Tibial artery (tissue), 4 donors: ENCODE measurements at regions not wholly inside any gene's neighbourhood (a gene's known extent, or its start where the extent isn't known, plus 50 kb on each side); places are given as distances from the start of the nearest gene placed in this dataset.

Source experiments
- DNase-seq, 2 donors: peaks; one replicate each; pipeline ENCODE4 v3.0.0-alpha.2; 2019
- H3K27ac ChIP-seq, 2 donors: fragments of 200-600 bp; sonication (generic) in 1 of 2; 1 replicate in 1 of 2; 2 replicates in 1 of 2; pipeline ENCODE4 v1.5.1; 2018 to 2019; ENCODE audit warnings: mild to moderate bottlenecking in 1 of 2
- H3K27me3 ChIP-seq, 2 donors: fragments of 200-600 bp; sonication (generic) in 1 of 2; one replicate each; pipeline versions ENCODE4 v1.5.1 to v1.6.0; 2016 to 2019
- H3K36me3 ChIP-seq, 3 donors: fragments of 200-600 bp; sonication (generic) in 2 of 3; one replicate each; pipeline ENCODE4 v1.5.1; 2016 to 2019; ENCODE audit warnings: mild to moderate bottlenecking in 2 of 3
- H3K4me1 ChIP-seq, 4 donors: fragments of 200-600 bp; sonication (generic) in 2 of 4; 1 replicate in 3 of 4; 2 replicates in 1 of 4; pipeline ENCODE4 v1.5.1; 2016 to 2019
- H3K4me3 ChIP-seq, 2 donors: fragments of 200-600 bp; sonication (generic) in 1 of 2; 1 replicate in 1 of 2; 2 replicates in 1 of 2; pipeline ENCODE4 v1.5.1; 2018 to 2019; ENCODE audit warnings: mild to moderate bottlenecking in 2 of 2
- H3K9me3 ChIP-seq, 3 donors: fragments of 200-600 bp; sonication (generic) in 1 of 3; one replicate each; pipeline ENCODE4 v1.5.1; 2016 to 2019
- CTCF ChIP-seq, 2 experiments: fragments of 200-600 bp in 1 of 2; fragments of 450-650 bp in 1 of 2; IDR thresholded peaks; one replicate each; pipeline ENCODE4 v1.5.1; 2017 to 2019; ENCODE audit warnings: antibody characterized with exemption in 2 of 2, mild to moderate bottlenecking in 1 of 2, moderate library complexity in 1 of 2
- intact Hi-C: fragments of 100-400 bp; cut with DNase I; formaldehyde crosslinking; loops from one replicate; pipeline ENCODE4 v1.15.0; 2023; ENCODE audit warnings: low total_unique reads

DNA sequence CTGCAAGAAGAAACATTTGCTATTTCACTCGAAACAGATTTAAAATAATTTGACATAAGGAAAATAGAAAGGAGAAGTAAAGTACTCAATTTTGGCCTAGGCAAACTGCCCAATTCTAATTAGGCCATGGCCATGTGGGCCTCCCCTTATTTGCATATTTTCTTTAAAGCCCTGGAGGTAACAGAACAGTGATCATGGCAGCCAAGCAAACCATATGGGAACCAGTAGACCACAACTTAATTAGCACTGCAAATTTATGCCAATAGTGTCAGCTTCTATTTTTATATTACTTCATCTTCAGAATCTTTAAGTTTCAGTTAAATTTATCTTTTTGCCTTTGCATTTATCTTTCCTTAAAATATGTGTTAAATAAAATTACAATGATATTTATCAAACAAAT lies 63.3 kb upstream of the THSD7A start:
- DNase-seq: no peak
- no peaks in the 10 kb centered on the region for H3K27me3 ChIP-seq
- TF ChIP-seq CTCF (IDR thresholded peaks at IDR 0.05): no peak
- H3K27ac ChIP-seq: no peak overlapping the region
- no peaks in the 10 kb centered on the region for H3K4me1 ChIP-seq
- H3K36me3 ChIP-seq: no peaks in the 10 kb centered on the region
- no peaks in the 10 kb centered on the region for H3K9me3 ChIP-seq
- intact Hi-C loops: no loop called here
- no peak overlapping the region for H3K4me3 ChIP-seq

DNA sequence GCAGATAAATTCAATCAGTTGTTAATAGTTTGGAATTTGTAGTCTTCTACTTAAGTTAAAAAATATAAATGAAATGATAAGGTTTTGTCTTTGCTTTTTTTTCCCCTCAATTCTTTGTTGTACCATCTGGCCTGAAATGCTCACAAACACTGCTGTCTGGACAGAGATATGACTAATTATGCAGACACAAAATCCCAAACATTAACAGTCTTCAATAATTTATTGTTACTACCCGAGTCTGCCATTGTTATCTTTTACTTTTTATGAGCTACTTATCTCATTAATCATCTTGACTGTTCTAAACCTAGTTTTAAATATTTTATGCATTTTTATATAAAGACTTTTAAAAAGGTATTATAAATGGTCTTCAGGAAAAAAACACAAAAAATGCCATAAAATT lies 64.7 kb upstream of the THSD7A start:
- H3K27ac ChIP-seq: no peak overlapping the region
- H3K9me3 ChIP-seq: no peaks in the 10 kb centered on the region
- H3K36me3 ChIP-seq: no peaks in the 10 kb centered on the region
- no peak overlapping the region for H3K4me3 ChIP-seq
- TF ChIP-seq CTCF (IDR thresholded peaks at IDR 0.05): no peak
- no peaks in the 10 kb centered on the region for H3K27me3 ChIP-seq
- H3K4me1 ChIP-seq: no peaks in the 10 kb centered on the region
- intact Hi-C loops: no loop called here
- no peak for DNase-seq

DNA sequence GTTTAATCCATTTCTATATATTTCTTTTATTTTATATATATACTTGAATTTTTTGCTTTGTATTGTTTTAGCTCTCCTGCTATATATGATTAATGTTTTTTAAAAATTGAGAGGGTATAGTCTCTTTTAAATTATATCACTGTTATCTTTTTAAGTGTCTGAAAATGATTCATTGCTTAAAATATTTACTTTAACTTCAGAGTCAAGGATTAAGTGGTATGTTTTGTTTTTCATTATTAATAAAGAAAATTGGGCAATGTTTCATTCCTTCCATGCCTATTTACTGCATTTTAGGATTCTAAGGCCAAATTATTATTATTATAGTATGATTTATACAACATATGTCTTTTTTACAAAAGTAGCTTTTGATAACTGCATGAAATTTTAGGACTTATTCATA lies 67.2 kb upstream of the THSD7A start:
- no peak for DNase-seq
- H3K9me3 ChIP-seq: no peaks in the 10 kb centered on the region
- H3K36me3 ChIP-seq: no peaks in the 10 kb centered on the region
- intact Hi-C loops: no loop called here
- no peaks in the 10 kb centered on the region for H3K4me1 ChIP-seq
- no peaks in the 10 kb centered on the region for H3K27me3 ChIP-seq
- no peak for TF ChIP-seq CTCF (IDR thresholded peaks at IDR 0.05)
- H3K4me3 ChIP-seq: no peak overlapping the region
- H3K27ac ChIP-seq: no peak overlapping the region

DNA sequence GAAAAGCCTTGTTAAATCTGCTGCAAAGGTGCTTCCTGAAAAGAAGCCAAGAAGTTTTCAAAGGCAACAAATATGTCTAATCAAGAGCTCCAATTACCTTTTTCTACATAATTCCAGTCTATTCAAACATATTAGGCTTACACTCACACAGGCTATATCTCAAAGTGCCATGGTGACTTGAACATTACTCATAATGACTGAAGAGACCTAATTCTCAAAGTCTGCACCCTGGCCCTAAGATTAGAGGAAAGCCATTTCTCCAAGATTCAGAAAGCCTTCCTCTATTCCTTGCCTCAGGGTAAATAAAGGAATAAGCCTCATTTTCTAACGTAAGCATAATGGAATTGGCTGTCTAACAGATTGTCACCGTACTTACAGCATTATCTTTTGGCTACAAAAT lies 78.3 kb upstream of the THSD7A start:
- DNase-seq: no peak
- Histone ChIP-seq H3K4me3 (no peak overlapping the region), H3K4me1 (no peaks in the 10 kb centered on the region), H3K36me3 (no peaks in the 10 kb centered on the region), H3K27me3 (no peaks in the 10 kb centered on the region), H3K9me3 (no peaks in the 10 kb centered on the region), H3K27ac (no peak overlapping the region)
- intact Hi-C loops: no loop called here
- no peak for TF ChIP-seq CTCF (IDR thresholded peaks at IDR 0.05)

DNA sequence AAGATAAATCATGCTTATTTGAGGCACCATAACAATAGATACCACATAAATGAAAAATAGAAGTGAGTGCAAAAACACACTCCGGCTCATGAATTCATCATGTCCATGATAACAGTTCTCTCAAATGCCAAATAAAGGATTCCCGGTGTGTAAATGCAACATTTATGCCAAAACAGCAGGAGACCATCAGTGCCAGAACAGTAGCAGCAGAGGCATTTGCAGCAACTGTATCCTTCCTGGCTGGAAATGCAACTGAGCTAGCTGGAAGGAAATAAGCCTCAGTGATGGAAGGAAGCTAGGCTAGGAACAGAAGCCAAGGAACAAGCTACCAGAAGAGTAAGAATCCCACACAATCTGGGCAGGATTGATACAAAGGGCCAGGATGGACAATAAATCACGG lies 79.9 kb upstream of the THSD7A start:
- Histone ChIP-seq H3K9me3 (no peaks in the 10 kb centered on the region), H3K27me3 (no peaks in the 10 kb centered on the region), H3K27ac (no peak overlapping the region), H3K4me3 (no peak overlapping the region), H3K4me1 (no peaks in the 10 kb centered on the region), H3K36me3 (no peaks in the 10 kb centered on the region)
- TF ChIP-seq CTCF (IDR thresholded peaks at IDR 0.05): no peak
- intact Hi-C loops: no loop called here
- no peak for DNase-seq

DNA sequence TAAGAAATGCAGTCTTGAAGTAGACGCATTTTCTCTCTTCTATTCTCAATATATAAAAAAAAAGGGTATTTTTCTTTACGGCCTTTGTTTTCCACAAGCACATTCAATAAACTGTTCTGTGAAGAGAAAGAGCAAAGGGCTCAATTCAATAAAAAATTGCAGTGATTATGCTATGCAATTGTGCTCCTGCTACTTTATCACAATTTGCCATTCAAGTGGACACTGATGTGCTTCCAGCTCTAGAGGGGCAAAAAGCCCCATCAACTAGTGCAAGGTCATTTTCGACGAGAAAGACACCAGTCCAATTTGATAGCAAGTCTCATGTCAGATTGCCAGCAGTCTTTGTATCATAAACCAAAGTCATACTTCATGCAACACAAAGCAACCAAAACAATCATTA lies 82.6 kb upstream of the THSD7A start:
- H3K27me3 ChIP-seq: no peaks in the 10 kb centered on the region
- TF ChIP-seq CTCF (IDR thresholded peaks at IDR 0.05): no peak
- DNase-seq: no peak

More for the DNA sequence above, 82.6 kb upstream of the THSD7A start:
- Histone ChIP-seq H3K27ac (no peak overlapping the region), H3K36me3 (no peaks in the 10 kb centered on the region), H3K4me1 (no peaks in the 10 kb centered on the region), H3K9me3 (no peaks in the 10 kb centered on the region), H3K4me3 (no peak overlapping the region)
- intact Hi-C loops: no loop called here
